HUES48 (cell line): ENCODE measurements at regions not wholly inside any gene's neighbourhood (a gene's known extent, or its start where the extent isn't known, plus 50 kb on each side); places are given as distances from the start of the nearest gene placed in this dataset.
"Not testable (repeated sequence)": the region's sequence is repeated elsewhere in the genome, so short reads cannot be mapped to it uniquely, and the experiment has no call there.

Experiments
- H3K27ac ChIP-seq: one replicate; pipeline ENCODE4 v1.7.0; 2013; ENCODE audit warnings: low read depth, low read length, inconsistent platforms
- H3K27me3 ChIP-seq: 2 replicates; pipeline ENCODE4 v1.6.1; 2013; ENCODE audit warnings: mild to moderate bottlenecking, low read length; ENCODE audit not compliant: control insufficient read depth, insufficient read depth
- H3K36me3 ChIP-seq: 2 replicates; pipeline ENCODE4 v1.6.1; 2013; ENCODE audit warnings: low read length; ENCODE audit not compliant: control insufficient read depth, insufficient read depth
- H3K4me1 ChIP-seq: 2 replicates; pipeline ENCODE4 v1.6.1; 2013; ENCODE audit warnings: mild to moderate bottlenecking, low read length; ENCODE audit not compliant: control insufficient read depth, insufficient read depth
- H3K4me3 ChIP-seq: 2 replicates; pipeline ENCODE4 v1.5.1; 2013; ENCODE audit warnings: mild to moderate bottlenecking, low read depth, low read length
- H3K9ac ChIP-seq: 2 replicates; pipeline ENCODE4 v1.6.1; 2013; ENCODE audit warnings: mild to moderate bottlenecking, low read depth, low read length, moderate library complexity
- H3K9me3 ChIP-seq: 2 replicates; pipeline ENCODE4 v1.6.1; 2013; ENCODE audit warnings: low read length; ENCODE audit not compliant: control insufficient read depth, insufficient read depth

GRCh38 chr14:48274826-48275225 is 599.4 kb upstream of the MDGA2 start:
- no peaks in the 10 kb centered on the region for H3K9me3 ChIP-seq
- no peak overlapping the region for H3K4me3 ChIP-seq
- H3K36me3 ChIP-seq: no peaks in the 10 kb centered on the region
- H3K27ac ChIP-seq: no peak overlapping the region
- no peaks in the 10 kb centered on the region for H3K27me3 ChIP-seq
- H3K4me1 ChIP-seq: peaks cover 16% of the 10 kb centered on the region
- H3K9ac ChIP-seq: no peak overlapping the region

GRCh38 chr14:48267926-48268325 is 592.5 kb upstream of the MDGA2 start:
- peak overlapping the region; percentile 69 for H3K27ac ChIP-seq
- not testable (repeated sequence) for H3K9me3 ChIP-seq, H3K36me3 ChIP-seq, H3K27me3 ChIP-seq
- H3K4me3 ChIP-seq: peak overlapping the region; percentile 67
- peak overlapping the region; percentile 69; the same call in 1 of the 2 replicates for H3K9ac ChIP-seq
- peaks cover 20% of the 10 kb centered on the region for H3K4me1 ChIP-seq

DNA sequence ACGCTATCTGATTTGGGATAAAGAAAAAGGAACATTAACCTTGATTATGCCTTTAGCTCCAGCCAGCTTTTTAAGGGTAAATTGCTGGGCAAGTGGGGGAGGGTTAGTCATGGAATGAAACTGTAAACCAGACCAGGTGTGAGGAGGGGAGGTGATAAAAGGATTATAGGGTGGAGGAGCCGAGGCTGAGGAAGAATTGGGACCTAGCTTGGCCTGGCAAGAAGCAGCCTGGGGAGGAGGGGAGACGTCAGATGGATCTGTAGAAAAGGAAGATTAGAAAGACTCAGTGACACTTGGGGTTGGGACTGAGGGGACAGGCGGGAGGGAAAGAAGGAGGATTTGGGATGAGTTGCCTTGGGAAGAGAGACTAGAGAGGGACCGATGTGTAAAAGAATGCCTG is 590.8 kb upstream of the MDGA2 start:
- not testable (repeated sequence) for H3K36me3 ChIP-seq, H3K9ac ChIP-seq, H3K27ac ChIP-seq, H3K27me3 ChIP-seq, H3K9me3 ChIP-seq
- peak overlapping the region; percentile 67; the same call in 1 of the 2 replicates for H3K4me3 ChIP-seq
- H3K4me1 ChIP-seq: peaks cover 27% of the 10 kb centered on the region

GRCh38 chr14:48261436-48261835 is 586.0 kb upstream of the MDGA2 start:
- H3K27ac ChIP-seq: peak overlapping the region; percentile 62
- peaks cover 23% of the 10 kb centered on the region for H3K4me1 ChIP-seq
- H3K27me3 ChIP-seq: no peaks in the 10 kb centered on the region
- H3K4me3 ChIP-seq: peak overlapping the region; percentile 0; the same call in 1 of the 2 replicates
- no peaks in the 10 kb centered on the region for H3K9me3 ChIP-seq
- peaks cover 3% of the 10 kb centered on the region; the same call in 1 of the 2 replicates for H3K36me3 ChIP-seq
- H3K9ac ChIP-seq: peak overlapping the region; percentile 45; the same call in 1 of the 2 replicates

DNA sequence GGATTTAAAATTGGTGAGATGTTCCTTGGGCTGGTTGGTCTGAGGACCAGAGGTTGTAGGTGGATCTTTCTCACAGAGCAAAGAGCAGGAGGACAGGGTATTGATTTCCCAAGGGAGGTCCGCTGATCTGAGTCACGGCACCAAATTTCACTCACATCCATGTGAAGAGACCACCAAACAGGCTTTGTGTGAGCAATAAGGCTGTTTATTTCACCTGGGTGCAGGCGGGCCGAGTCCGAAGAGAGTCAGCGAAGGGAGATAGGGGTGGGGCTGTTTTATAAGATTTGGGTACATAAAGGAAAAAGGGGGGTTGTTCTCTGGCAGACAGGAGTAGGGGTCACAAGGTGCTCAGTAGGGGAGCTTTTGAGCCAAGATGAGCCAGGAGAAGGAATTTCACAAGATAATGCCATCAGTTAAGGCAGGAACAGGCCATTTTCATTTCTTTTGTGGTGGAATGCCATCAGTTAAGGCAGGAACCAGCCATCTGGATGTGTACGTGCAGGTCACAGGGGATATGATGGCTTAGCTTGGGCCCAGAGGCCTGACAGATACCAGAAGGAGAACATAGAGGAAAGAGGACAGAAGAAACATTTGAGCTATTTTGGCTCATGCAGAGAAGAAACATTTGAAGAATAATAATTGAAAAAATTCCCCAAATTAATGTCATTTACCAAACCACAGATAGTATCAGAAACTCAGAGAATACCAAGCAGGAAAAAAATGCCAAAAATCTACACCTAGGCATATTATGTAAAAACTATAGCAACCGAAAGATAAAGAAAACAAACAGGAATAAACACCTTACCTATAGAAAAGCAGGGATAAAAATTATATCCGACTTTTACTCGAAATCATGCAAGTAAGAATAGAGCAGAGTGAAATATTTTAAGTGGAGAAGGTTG is 585.2 kb upstream of the MDGA2 start:
- Histone ChIP-seq H3K27ac (peak overlapping the region; percentile 62), H3K9ac (peak overlapping the region; percentile 45; the same call in 1 of the 2 replicates), H3K4me3 (peak overlapping the region; percentile 61), H3K4me1 (peaks cover 23% of the 10 kb centered on the region)
- not testable (repeated sequence) for H3K27me3 ChIP-seq, H3K36me3 ChIP-seq, H3K9me3 ChIP-seq

DNA sequence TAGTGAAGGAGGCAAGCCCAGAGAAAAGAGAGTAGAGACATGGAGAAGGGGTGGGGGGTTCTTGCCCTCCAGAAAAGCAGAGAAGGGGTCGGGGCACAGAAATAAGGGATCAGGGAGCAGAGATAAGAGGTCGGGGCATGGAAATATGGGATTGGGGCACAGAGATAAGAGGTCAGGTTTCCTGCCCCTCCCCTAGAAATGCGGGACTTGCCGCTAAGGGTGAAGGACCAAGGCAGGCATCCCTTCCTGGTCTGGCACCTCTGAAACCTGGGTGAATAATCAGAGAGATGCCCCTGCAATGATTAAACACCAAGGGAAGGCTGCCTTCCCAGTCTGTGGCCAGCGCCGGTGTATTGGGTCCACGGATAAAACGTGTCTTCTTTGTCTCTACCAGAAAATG is 584.5 kb upstream of the MDGA2 start:
- not testable (repeated sequence) for H3K27ac ChIP-seq, H3K27me3 ChIP-seq, H3K36me3 ChIP-seq, H3K9me3 ChIP-seq
- Histone ChIP-seq H3K4me1 (peaks cover 23% of the 10 kb centered on the region), H3K9ac (peak overlapping the region; percentile 66; the same call in 1 of the 2 replicates), H3K4me3 (peak overlapping the region; percentile 61)

- Histone ChIP-seq H3K9ac (0 out of 2 replicates have a peak overlapping the region, but pooled peaks have one; percentile 18), H3K4me1 (peaks cover 23% of the 10 kb centered on the region), H3K4me3 (peak overlapping the region; percentile 61)
- not testable (repeated sequence) for H3K36me3 ChIP-seq, H3K9me3 ChIP-seq, H3K27ac ChIP-seq, H3K27me3 ChIP-seq
Observed at GRCh38 chr14:48259232-48259631, 583.8 kb upstream of the MDGA2 start.

DNA sequence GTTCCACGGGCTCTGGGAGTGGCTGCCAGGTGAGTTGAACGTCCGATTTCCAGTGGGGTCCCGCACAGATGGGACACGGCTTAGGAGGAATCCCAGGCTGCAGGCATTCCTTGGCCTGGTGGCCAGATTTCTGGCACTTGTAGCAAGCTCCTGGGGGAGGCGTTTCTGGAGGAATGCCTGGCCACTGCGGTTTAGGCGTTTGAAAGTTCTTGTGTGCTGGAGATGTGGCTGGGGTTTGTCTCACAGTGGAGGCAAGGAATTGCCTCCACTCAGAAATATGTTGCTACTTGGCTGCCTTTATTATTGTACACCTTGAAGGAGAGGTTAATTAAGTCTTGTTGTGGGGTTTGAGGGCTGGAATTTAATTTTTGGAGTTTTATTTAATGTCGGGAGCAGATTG is 583.3 kb upstream of the MDGA2 start:
- not testable (repeated sequence) for H3K27me3 ChIP-seq, H3K9me3 ChIP-seq, H3K9ac ChIP-seq, H3K27ac ChIP-seq, H3K36me3 ChIP-seq
- Histone ChIP-seq H3K4me1 (peaks cover 26% of the 10 kb centered on the region), H3K4me3 (peak overlapping the region; percentile 61)

DNA sequence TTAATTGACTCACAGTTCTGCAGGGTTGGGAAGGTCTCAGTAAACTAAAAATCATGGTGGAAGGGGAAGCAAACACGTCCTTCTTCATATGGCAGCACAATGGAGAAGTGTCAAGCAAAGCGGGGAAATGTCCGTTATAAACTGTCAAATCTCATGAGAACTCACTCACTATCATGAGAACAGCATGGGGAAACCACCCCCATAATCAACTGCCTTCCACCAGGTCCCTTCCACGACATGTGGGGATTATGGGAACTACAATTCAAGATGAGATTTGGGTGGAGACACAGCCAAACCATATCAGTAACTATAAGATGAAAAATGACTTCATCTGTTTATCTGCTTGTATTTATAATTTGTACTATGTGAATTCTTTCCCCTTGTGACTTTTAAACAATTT is 577.6 kb upstream of the MDGA2 start:
- Histone ChIP-seq H3K36me3 (peaks cover 23% of the 10 kb centered on the region), H3K9ac (no peak overlapping the region), H3K27me3 (no peaks in the 10 kb centered on the region), H3K27ac (no peak overlapping the region), H3K4me3 (no peak overlapping the region), H3K4me1 (peaks cover 6% of the 10 kb centered on the region), H3K9me3 (no peaks in the 10 kb centered on the region)

- Histone ChIP-seq H3K27me3 (no peaks in the 10 kb centered on the region), H3K4me3 (no peak overlapping the region), H3K4me1 (peaks cover 8% of the 10 kb centered on the region), H3K9me3 (no peaks in the 10 kb centered on the region), H3K36me3 (peaks cover 19% of the 10 kb centered on the region), H3K27ac (no peak overlapping the region), H3K9ac (no peak overlapping the region)
Observed at GRCh38 chr14:48251290-48251689, 575.9 kb upstream of the MDGA2 start.

- H3K9me3 ChIP-seq: no peaks in the 10 kb centered on the region
- peaks cover 19% of the 10 kb centered on the region for H3K36me3 ChIP-seq
- H3K27ac ChIP-seq: no peak overlapping the region
- peaks cover 8% of the 10 kb centered on the region for H3K4me1 ChIP-seq
- H3K27me3 ChIP-seq: no peaks in the 10 kb centered on the region
- H3K4me3 ChIP-seq: no peak overlapping the region
- no peak overlapping the region for H3K9ac ChIP-seq
Observed at GRCh38 chr14:48250575-48250974, 575.2 kb upstream of the MDGA2 start.
